ENCODE measurements at regions not wholly inside any gene's neighbourhood (a gene's known extent, or its start where the extent isn't known, plus 50 kb on each side); places are given as distances from the start of the nearest gene placed in this dataset.

DNA sequence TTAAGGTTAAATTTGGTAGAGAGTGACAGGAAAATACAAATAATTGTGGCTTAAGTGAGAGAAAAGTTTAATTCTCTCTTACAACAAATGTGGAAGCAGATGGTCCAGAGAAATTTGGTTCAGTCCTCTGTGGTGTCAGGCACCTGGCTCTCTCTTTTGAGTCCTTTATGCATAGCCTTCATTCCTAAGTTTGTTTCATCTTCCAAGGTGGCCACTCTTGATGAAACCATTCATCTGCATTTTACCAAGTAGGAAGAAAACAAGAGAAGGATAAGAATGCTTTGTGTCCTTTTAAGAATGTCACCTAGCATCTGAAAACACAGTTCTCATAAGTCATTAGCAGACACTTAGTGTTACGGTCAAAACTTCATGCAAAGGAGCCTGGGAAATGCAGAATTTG, 442.5 kb downstream of the CCER1 start:
- TF ChIP-seq, protein P1, sequence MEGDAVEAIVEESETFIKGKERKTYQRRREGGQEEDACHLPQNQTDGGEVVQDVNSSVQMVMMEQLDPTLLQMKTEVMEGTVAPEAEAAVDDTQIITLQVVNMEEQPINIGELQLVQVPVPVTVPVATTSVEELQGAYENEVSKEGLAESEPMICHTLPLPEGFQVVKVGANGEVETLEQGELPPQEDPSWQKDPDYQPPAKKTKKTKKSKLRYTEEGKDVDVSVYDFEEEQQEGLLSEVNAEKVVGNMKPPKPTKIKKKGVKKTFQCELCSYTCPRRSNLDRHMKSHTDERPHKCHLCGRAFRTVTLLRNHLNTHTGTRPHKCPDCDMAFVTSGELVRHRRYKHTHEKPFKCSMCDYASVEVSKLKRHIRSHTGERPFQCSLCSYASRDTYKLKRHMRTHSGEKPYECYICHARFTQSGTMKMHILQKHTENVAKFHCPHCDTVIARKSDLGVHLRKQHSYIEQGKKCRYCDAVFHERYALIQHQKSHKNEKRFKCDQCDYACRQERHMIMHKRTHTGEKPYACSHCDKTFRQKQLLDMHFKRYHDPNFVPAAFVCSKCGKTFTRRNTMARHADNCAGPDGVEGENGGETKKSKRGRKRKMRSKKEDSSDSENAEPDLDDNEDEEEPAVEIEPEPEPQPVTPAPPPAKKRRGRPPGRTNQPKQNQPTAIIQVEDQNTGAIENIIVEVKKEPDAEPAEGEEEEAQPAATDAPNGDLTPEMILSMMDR (IDR thresholded peaks at IDR 0.05), result no peak
- no peak for TF ChIP-seq POLR2A (IDR thresholded peaks at IDR 0.05)
